PC-9 (cell line): ENCODE measurements at regions not wholly inside any gene's neighbourhood (a gene's known extent, or its start where the extent isn't known, plus 50 kb on each side); places are given as distances from the start of the nearest gene placed in this dataset.
"Not testable (repeated sequence)": the region's sequence is repeated elsewhere in the genome, so short reads cannot be mapped to it uniquely, and the experiment has no call there.

Source experiments
- BruUV-seq: library from RNA; stranded (reverse); fragments of 400-500 nt; replicated peaks from 2 replicates; lab custom pipeline; 2021; lab: Mats Ljungman, UMichigan
- CTCF ChIA-PET: fragments of 300-600 bp; sonication (Branson Sonifier 250); formaldehyde crosslinking; loops from one replicate; lab custom pipeline; 2022; ENCODE audit warnings: antibody characterized with exemption; lab: Charles Lee
- POLR2A ChIA-PET: fragments of 300-600 bp; sonication (Branson Sonifier 250); formaldehyde crosslinking; loops from one replicate; lab custom pipeline; 2022; ENCODE audit warnings: antibody characterized with exemption; ENCODE audit not compliant: unreplicated experiment; lab: Charles Lee
- DNase-seq, 2 experiments: peaks; one replicate each; pipeline versions ENCODE4 v3.0.0 to v3.0.0-alpha.2; 2015 to 2022; ENCODE audit warnings: mixed read lengths in 1 of 2
- H2AFZ ChIP-seq: fragments of 200-600 bp; sonication (generic); 2 replicates; pipeline ENCODE4 v1.8.1; 2017; ENCODE audit warnings: antibody characterized with exemption
- H3F3A ChIP-seq: fragments of 200-600 bp; sonication (generic); 2 replicates; pipeline ENCODE4 v1.8.1; 2017; ENCODE audit warnings: antibody characterized with exemption, mild to moderate bottlenecking, low read depth; ENCODE audit not compliant: insufficient read depth
- H3K27ac ChIP-seq: fragments of 200-600 bp; sonication (generic); 2 replicates; pipeline ENCODE4 v1.6.1; 2016; ENCODE audit warnings: mixed run types
- H3K27me3 ChIP-seq: fragments of 200-600 bp; sonication (generic); 2 replicates; pipeline ENCODE4 v1.6.1; 2016; ENCODE audit warnings: low read depth, mixed run types; ENCODE audit not compliant: insufficient read depth
- H3K36me3 ChIP-seq: fragments of 200-600 bp; sonication (generic); 2 replicates; pipeline ENCODE4 v1.6.1; 2016; ENCODE audit warnings: low read depth, mixed run types
- H3K4me1 ChIP-seq: fragments of 200-600 bp; sonication (generic); replicated peaks from 2 replicates; pipeline ENCODE4 v1.6.1; 2016; ENCODE audit warnings: mixed run types; ENCODE audit not compliant: insufficient read depth
- H3K4me2 ChIP-seq: fragments of 200-600 bp; sonication (generic); 2 replicates; pipeline ENCODE4 v1.6.1; 2017; ENCODE audit warnings: mixed run types
- H3K4me3 ChIP-seq: fragments of 200-600 bp; sonication (generic); 2 replicates; pipeline ENCODE4 v1.6.1; 2016; ENCODE audit warnings: mixed run types
- H3K79me2 ChIP-seq: fragments of 200-600 bp; sonication (generic); 2 replicates; pipeline ENCODE4 v1.6.1; 2017; ENCODE audit warnings: low read depth, mixed run types
- H3K9me2 ChIP-seq: fragments of 200-600 bp; sonication (generic); 2 replicates; pipeline ENCODE4 v1.8.1; 2017; ENCODE audit warnings: mild to moderate bottlenecking; ENCODE audit not compliant: insufficient read depth
- H3K9me3 ChIP-seq: fragments of 200-600 bp; sonication (generic); 2 replicates; pipeline ENCODE4 v1.8.1; 2016; ENCODE audit warnings: low read depth; ENCODE audit not compliant: insufficient read depth
- H4K20me1 ChIP-seq: fragments of 200-600 bp; sonication (generic); 2 replicates; pipeline ENCODE4 v1.8.1; 2017; ENCODE audit not compliant: insufficient read depth
- EZH2 ChIP-seq: fragments of 200-600 bp; sonication (generic); IDR thresholded peaks from 2 replicates; pipeline ENCODE4 v1.8.0; 2017; ENCODE audit warnings: antibody characterized with exemption, low read depth
- intact Hi-C: fragments of 100-400 bp; cut with micrococcal nuclease; formaldehyde crosslinking; loops from one replicate; pipeline ENCODE4 v1.10.0; 2022; ENCODE audit not compliant: unreplicated experiment
- TF ChIP-seq, protein P1 (sequence below): fragments of 200-600 bp; sonication (generic); conservative IDR thresholded peaks from 2 replicates; pipeline ENCODE4 v1.6.1; 2017; ENCODE audit warnings: mixed run types, antibody characterized with exemption, mild to moderate bottlenecking, moderate library complexity

- Histone ChIP-seq H3K4me1 (no peaks in the 10 kb centered on the region), H3K4me3 (no peak overlapping the region), H3K27ac (no peak overlapping the region), H3K9me2 (no peaks in the 10 kb centered on the region), H3K79me2 (no peaks in the 10 kb centered on the region), H3F3A (no peaks in the 10 kb centered on the region), H3K27me3 (peaks cover 28% of the 10 kb centered on the region), H4K20me1 (no peaks in the 10 kb centered on the region), H3K36me3 (no peaks in the 10 kb centered on the region), H3K4me2 (no peak overlapping the region), H2AFZ (no peak overlapping the region), H3K9me3 (no peaks in the 10 kb centered on the region)
- TF ChIP-seq, protein P1, sequence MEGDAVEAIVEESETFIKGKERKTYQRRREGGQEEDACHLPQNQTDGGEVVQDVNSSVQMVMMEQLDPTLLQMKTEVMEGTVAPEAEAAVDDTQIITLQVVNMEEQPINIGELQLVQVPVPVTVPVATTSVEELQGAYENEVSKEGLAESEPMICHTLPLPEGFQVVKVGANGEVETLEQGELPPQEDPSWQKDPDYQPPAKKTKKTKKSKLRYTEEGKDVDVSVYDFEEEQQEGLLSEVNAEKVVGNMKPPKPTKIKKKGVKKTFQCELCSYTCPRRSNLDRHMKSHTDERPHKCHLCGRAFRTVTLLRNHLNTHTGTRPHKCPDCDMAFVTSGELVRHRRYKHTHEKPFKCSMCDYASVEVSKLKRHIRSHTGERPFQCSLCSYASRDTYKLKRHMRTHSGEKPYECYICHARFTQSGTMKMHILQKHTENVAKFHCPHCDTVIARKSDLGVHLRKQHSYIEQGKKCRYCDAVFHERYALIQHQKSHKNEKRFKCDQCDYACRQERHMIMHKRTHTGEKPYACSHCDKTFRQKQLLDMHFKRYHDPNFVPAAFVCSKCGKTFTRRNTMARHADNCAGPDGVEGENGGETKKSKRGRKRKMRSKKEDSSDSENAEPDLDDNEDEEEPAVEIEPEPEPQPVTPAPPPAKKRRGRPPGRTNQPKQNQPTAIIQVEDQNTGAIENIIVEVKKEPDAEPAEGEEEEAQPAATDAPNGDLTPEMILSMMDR: no peak
- TF ChIP-seq EZH2: no peak
- DNase-seq: no peak
- intact Hi-C loops: no loop called here
- CTCF ChIA-PET: no interaction called here
- no TSS peak for BruUV-seq
- POLR2A ChIA-PET: no interaction called here
Measured at GRCh38 chr16:65815707-65816106, 550.8 kb upstream of the CDH5 start.

DNA sequence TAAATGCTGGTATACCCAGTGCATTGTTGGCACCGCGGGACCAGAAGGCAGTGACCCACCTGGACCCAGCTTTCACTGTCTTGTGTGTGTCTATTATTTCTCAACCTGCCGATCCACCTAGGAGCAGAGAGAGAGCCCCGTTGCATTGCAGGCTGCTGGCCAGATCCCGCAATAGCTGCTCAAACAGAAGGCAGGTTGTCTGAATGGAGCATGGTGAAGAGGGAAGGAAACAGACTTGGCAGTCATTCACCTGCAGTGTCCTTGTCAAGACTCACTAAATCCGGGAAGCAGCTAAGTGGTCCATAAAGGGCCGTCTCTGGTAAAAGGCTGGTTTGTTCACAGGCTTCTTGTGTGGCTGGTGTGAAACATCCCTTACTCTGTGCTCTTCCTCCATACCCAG, 552.6 kb upstream of the CDH5 start:
- H3K4me3 ChIP-seq, CTCF ChIA-PET, H2AFZ ChIP-seq, DNase-seq, H3K9me3 ChIP-seq, BruUV-seq, H3K27ac ChIP-seq, H3K79me2 ChIP-seq, H3K4me1 ChIP-seq, POLR2A ChIA-PET, H3K9me2 ChIP-seq, H3F3A ChIP-seq, H3K36me3 ChIP-seq, intact Hi-C loops, H4K20me1 ChIP-seq, H3K4me2 ChIP-seq: not testable (repeated sequence)
- peaks cover 28% of the 10 kb centered on the region for H3K27me3 ChIP-seq

DNA sequence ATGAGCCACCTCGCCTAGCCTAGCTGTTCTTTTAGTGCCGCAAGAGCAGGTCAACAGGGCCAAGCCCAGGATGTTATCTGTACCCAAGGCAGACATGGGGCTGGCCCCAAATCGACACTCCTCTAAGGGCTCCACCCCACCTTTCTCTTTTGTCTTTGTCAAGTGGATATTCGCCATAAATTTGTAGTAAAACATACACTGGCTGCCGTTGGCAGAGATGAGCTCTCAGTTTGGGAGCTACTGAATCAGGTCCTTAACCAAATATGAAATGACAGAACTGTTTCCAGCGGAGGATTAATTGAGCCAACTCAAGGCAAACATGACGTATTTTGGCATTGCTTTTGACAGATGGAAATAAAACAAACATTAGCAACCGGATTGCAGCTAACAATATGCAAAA, 556.9 kb upstream of the CDH5 start:
- intact Hi-C loops: no loop called here
- Histone ChIP-seq H3K4me2 (no peak overlapping the region), H3K79me2 (no peaks in the 10 kb centered on the region), H3K9me2 (no peaks in the 10 kb centered on the region), H2AFZ (no peak overlapping the region), H3K9me3 (no peaks in the 10 kb centered on the region), H3K4me3 (no peak overlapping the region), H3K27ac (no peak overlapping the region), H3K36me3 (no peaks in the 10 kb centered on the region), H3K27me3 (peaks cover 28% of the 10 kb centered on the region), H3K4me1 (no peaks in the 10 kb centered on the region), H4K20me1 (no peaks in the 10 kb centered on the region), H3F3A (no peaks in the 10 kb centered on the region)
- CTCF ChIA-PET: no interaction called here
- POLR2A ChIA-PET: no interaction called here
- no peak for DNase-seq
- TF ChIP-seq, protein P1: no peak
- no peak for TF ChIP-seq EZH2
- no TSS peak for BruUV-seq

DNA sequence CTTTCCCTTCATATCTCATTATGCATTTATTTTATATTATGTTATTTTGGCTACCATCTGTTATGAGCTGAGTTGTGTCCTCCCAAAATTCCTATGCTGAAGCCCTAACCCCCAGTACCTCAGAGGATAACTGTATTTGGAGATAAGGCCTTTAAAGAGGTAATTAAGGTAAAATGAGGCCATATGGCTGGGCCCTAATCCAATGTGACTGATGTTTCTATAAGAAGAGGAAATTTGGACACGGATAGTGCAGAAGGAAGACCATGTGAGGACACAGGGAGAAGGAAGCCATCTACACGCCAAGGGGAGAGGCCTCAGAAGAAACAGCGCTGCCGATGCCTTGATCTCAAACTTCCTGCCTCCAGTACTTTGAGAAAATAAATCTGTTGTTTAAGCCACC, 557.7 kb upstream of the CDH5 start:
- DNase-seq: no peak
- no peaks in the 10 kb centered on the region for H3K9me2 ChIP-seq
- no peak for TF ChIP-seq EZH2
- TF ChIP-seq, protein P1: no peak
- no peaks in the 10 kb centered on the region for H3K36me3 ChIP-seq
- ChIA-PET CTCF (no interaction called here), POLR2A (no interaction called here)
- H4K20me1 ChIP-seq: no peaks in the 10 kb centered on the region
- BruUV-seq: no TSS peak
- H3K9me3 ChIP-seq: no peaks in the 10 kb centered on the region
- H3K4me3 ChIP-seq: no peak overlapping the region
- H2AFZ ChIP-seq: no peak overlapping the region
- no peaks in the 10 kb centered on the region for H3K79me2 ChIP-seq
- intact Hi-C loops: no loop called here
- peaks cover 23% of the 10 kb centered on the region for H3K27me3 ChIP-seq
- no peak overlapping the region for H3K4me2 ChIP-seq
- no peaks in the 10 kb centered on the region for H3K4me1 ChIP-seq
- no peaks in the 10 kb centered on the region for H3F3A ChIP-seq
- H3K27ac ChIP-seq: no peak overlapping the region
